CD4-positive, alpha-beta T cell (primary cell): ENCODE measurements at regions not wholly inside any gene's neighbourhood (a gene's known extent, or its start where the extent isn't known, plus 50 kb on each side); places are given as distances from the start of the nearest gene placed in this dataset.

Experiments used
- ATAC-seq: fragments of 200-7000 bp; cut with Tn5 transposase; one replicate; pipeline ENCODE4 v1.10.0; 2022; ENCODE audit warnings: mild to moderate bottlenecking; ENCODE audit not compliant: poor library complexity
- CTCF ChIA-PET: fragments of 350-600 bp; sonication (Branson Sonifier 250); formaldehyde crosslinking; loops from one replicate; lab custom pipeline; 2021; ENCODE audit warnings: antibody characterized with exemption, inconsistent platforms; lab: Charles Lee
- POLR2A ChIA-PET: fragments of 350-600 bp; sonication (Branson Sonifier 250); formaldehyde crosslinking; loops from one replicate; lab custom pipeline; 2021; ENCODE audit warnings: antibody characterized with exemption, inconsistent platforms; lab: Charles Lee
- DNase-seq, 14 experiments: peaks; one replicate each; pipeline ENCODE4 v3.0.0-alpha.2; 2013 to 2020; ENCODE audit warnings: mixed read lengths in 2 of 14
- H3K27ac ChIP-seq, 2 donors: one replicate each; pipeline versions ENCODE4 v1.5.1 to v1.7.0; 2013; ENCODE audit warnings: low read length in 2 of 2, low read depth in 1 of 2, mild to moderate bottlenecking in 1 of 2
- H3K27me3 ChIP-seq, 2 experiments: 1 replicate in 1 of 2; 2 replicates in 1 of 2; pipeline versions ENCODE4 v1.6.1 to v1.7.0; 2013; ENCODE audit warnings: low read length in 2 of 2, control low read depth in 1 of 2, mild to moderate bottlenecking in 1 of 2, moderate library complexity in 1 of 2; ENCODE audit not compliant: insufficient read depth in 2 of 2, control insufficient read depth in 1 of 2
- H3K36me3 ChIP-seq: one replicate; pipeline ENCODE4 v1.6.1; 2013; ENCODE audit warnings: low read length, control low read depth; ENCODE audit not compliant: insufficient read depth
- H3K4me1 ChIP-seq: one replicate; pipeline ENCODE4 v1.6.1; 2013; ENCODE audit warnings: low read length, control low read depth; ENCODE audit not compliant: insufficient read depth
- H3K4me3 ChIP-seq: one replicate; pipeline ENCODE4 v1.5.1; 2013; ENCODE audit warnings: mild to moderate bottlenecking, low read length, moderate library complexity
- H3K9me3 ChIP-seq, 2 experiments: 1 replicate in 1 of 2; 2 replicates in 1 of 2; pipeline versions ENCODE4 v1.6.1 to v1.7.0; 2013; ENCODE audit warnings: low read length in 2 of 2, mild to moderate bottlenecking in 2 of 2, control low read depth in 1 of 2, moderate library complexity in 1 of 2; ENCODE audit not compliant: control insufficient read depth in 1 of 2, insufficient read depth in 1 of 2
- H3K27ac Mint-ChIP-seq: one replicate; pipeline ENCODE4 v1.8.0; 2020; ENCODE audit warnings: mixed read lengths
- H3K27me3 Mint-ChIP-seq: one replicate; pipeline ENCODE4 v1.8.0; 2021; ENCODE audit warnings: mixed read lengths
- H3K36me3 Mint-ChIP-seq: one replicate; pipeline ENCODE4 v1.8.0; 2021; ENCODE audit warnings: low read depth, mixed read lengths
- H3K4me1 Mint-ChIP-seq: one replicate; pipeline ENCODE4 v1.8.0; 2021; ENCODE audit warnings: low read depth, mixed read lengths
- H3K4me3 Mint-ChIP-seq: one replicate; pipeline ENCODE4 v1.8.0; 2020; ENCODE audit warnings: mild to moderate bottlenecking, mixed read lengths
- H3K9me3 Mint-ChIP-seq: one replicate; pipeline ENCODE4 v1.8.0; 2020; ENCODE audit warnings: mixed read lengths
- CTCF ChIP-seq: fragments of 200-600 bp; IDR thresholded peaks from one replicate; pipeline ENCODE4 v1.8.0; 2022; ENCODE audit warnings: antibody characterized with exemption, mild to moderate bottlenecking
- intact Hi-C, 2 experiments: fragments of 100-400 bp; cut with DNase I in 1 of 2; cut with micrococcal nuclease in 1 of 2; formaldehyde crosslinking; loops; one replicate each; pipeline versions ENCODE4 v1.15.1 to v1.9.0; 2023 to 2025; cut with DNase I, micrococcal nuclease

- DNase-seq: no peak
- Histone ChIP-seq H3K27ac (no peak overlapping the region), H3K4me3 (no peak overlapping the region), H3K27me3 (no peaks in the 10 kb centered on the region), H3K4me1 (no peaks in the 10 kb centered on the region), H3K9me3 (peaks cover 0 to 3% of the 10 kb centered on the region in 2 experiments), H3K36me3 (no peaks in the 10 kb centered on the region)
- Mint-ChIP-seq H3K4me1 (no peaks in the 10 kb centered on the region), H3K9me3 (peaks cover 23% of the 10 kb centered on the region), H3K27ac (no peak overlapping the region), H3K36me3 (no peaks in the 10 kb centered on the region), H3K4me3 (no peak overlapping the region), H3K27me3 (no peaks in the 10 kb centered on the region)
- intact Hi-C loops: no loop called here
- no peak for ATAC-seq
- ChIA-PET POLR2A (no interaction called here), CTCF (no interaction called here)
- no peak for TF ChIP-seq CTCF
Measured at GRCh38 chr9:11039006-11039405, 426.2 kb upstream of the PTPRD start.

GRCh38 chr9:11045589-11045988, 432.8 kb upstream of the PTPRD start:
- no peaks in the 10 kb centered on the region for H3K27me3 Mint-ChIP-seq
- H3K4me3 Mint-ChIP-seq: no peak overlapping the region
- Histone ChIP-seq H3K27ac (no peak overlapping the region), H3K4me3 (no peak overlapping the region), H3K4me1 (no peaks in the 10 kb centered on the region), H3K36me3 (no peaks in the 10 kb centered on the region), H3K9me3 (no peaks in the 10 kb centered on the region), H3K27me3 (no peaks in the 10 kb centered on the region)
- DNase-seq (no peak), ATAC-seq (no peak)
- intact Hi-C loops: loop anchor here in 1 of 2 experiments (10.0 kb wide), 1 partner anchor 61 kb away; no protein-coding TSS in a partner anchor
- peaks cover 10% of the 10 kb centered on the region for H3K9me3 Mint-ChIP-seq
- H3K4me1 Mint-ChIP-seq: no peaks in the 10 kb centered on the region
- no peak for TF ChIP-seq CTCF
- no peaks in the 10 kb centered on the region for H3K36me3 Mint-ChIP-seq
- no peak overlapping the region for H3K27ac Mint-ChIP-seq
- POLR2A ChIA-PET: no interaction called here
- CTCF ChIA-PET: interaction anchor here (0.8 kb wide), 1 partner anchor 149 kb away, joined by 3 read pairs; no protein-coding TSS in a partner anchor

GRCh38 chr9:11063263-11063662, 450.5 kb upstream of the PTPRD start:
- ChIA-PET POLR2A (no interaction called here), CTCF (no interaction called here)
- no peaks in the 10 kb centered on the region for H3K4me1 Mint-ChIP-seq
- no peaks in the 10 kb centered on the region for H3K36me3 Mint-ChIP-seq
- intact Hi-C loops: no loop called here
- ATAC-seq (no peak), DNase-seq (no peak)
- H3K4me3 Mint-ChIP-seq: no peak overlapping the region
- H3K27ac Mint-ChIP-seq: no peak overlapping the region
- H3K4me1 ChIP-seq: no peaks in the 10 kb centered on the region
- H3K27me3 Mint-ChIP-seq: no peaks in the 10 kb centered on the region
- H3K27ac ChIP-seq: no peak overlapping the region
- H3K4me3 ChIP-seq: no peak overlapping the region
- H3K9me3 ChIP-seq: no peaks in the 10 kb centered on the region
- TF ChIP-seq CTCF: no peak
- peaks cover 14% of the 10 kb centered on the region for H3K9me3 Mint-ChIP-seq
- no peaks in the 10 kb centered on the region for H3K27me3 ChIP-seq
- no peaks in the 10 kb centered on the region for H3K36me3 ChIP-seq
